Erythroblast (primary cell): ENCODE measurements at regions not wholly inside any gene's neighbourhood (a gene's known extent, or its start where the extent isn't known, plus 50 kb on each side); places are given as distances from the start of the nearest gene placed in this dataset.

ENCODE experiments used
- DNase-seq, 2 experiments: peaks; one replicate each; lab custom pipeline; 2025; lab: John Stamatoyannopoulos, UW
- GATA1 ChIP-seq: IDR thresholded peaks from 2 replicates; pipeline ENCODE4 v1.6.1; 2011; ENCODE audit warnings: low read depth, mild to moderate bottlenecking, control low read depth, low read length, moderate library complexity
- POLR2A ChIP-seq: IDR thresholded peaks from 2 replicates; pipeline ENCODE4 v1.6.1; 2011; ENCODE audit warnings: mild to moderate bottlenecking, low read length

GRCh38 chr16:51759329-51759728 is 608.3 kb upstream of the SALL1 start:
- no peak for DNase-seq
- no peak for TF ChIP-seq POLR2A
- TF ChIP-seq GATA1, result no peak

GRCh38 chr16:51757921-51758479 is 606.9 kb upstream of the SALL1 start:
- TF ChIP-seq POLR2A (no peak), GATA1 (no peak)
- DNase-seq, result no peak

GRCh38 chr16:51757505-51757904 is 606.4 kb upstream of the SALL1 start:
- TF ChIP-seq GATA1, result no peak
- TF ChIP-seq POLR2A, result no peak
- no peak for DNase-seq

- DNase-seq, result no peak
Observed at GRCh38 chr16:51757124-51757470, 606.0 kb upstream of the SALL1 start.

GRCh38 chr16:51756447-51757123 is 605.5 kb upstream of the SALL1 start:
- no peak for DNase-seq
- TF ChIP-seq POLR2A (no peak), GATA1 (no peak)

More at GRCh38 chr16:51757124-51757470, 606.0 kb upstream of the SALL1 start:
- TF ChIP-seq GATA1 (no peak), POLR2A (no peak)

GRCh38 chr16:51755577-51756355 is 604.7 kb upstream of the SALL1 start:
- no peak for TF ChIP-seq GATA1
- TF ChIP-seq POLR2A, result no peak
- DNase-seq, result no peak

GRCh38 chr16:51755039-51755501 is 604.0 kb upstream of the SALL1 start:
- TF ChIP-seq GATA1, result no peak
- TF ChIP-seq POLR2A, result no peak
- DNase-seq, result no peak

- DNase-seq, result no peak
- TF ChIP-seq POLR2A, result no peak
Observed at GRCh38 chr16:51753467-51754127, 602.5 kb upstream of the SALL1 start.

- DNase-seq, result no peak
- TF ChIP-seq GATA1 (no peak), POLR2A (no peak)
Observed at GRCh38 chr16:51752438-51752995, 601.4 kb upstream of the SALL1 start.

GRCh38 chr16:51747329-51747728 is 596.3 kb upstream of the SALL1 start:
- TF ChIP-seq POLR2A (no peak), GATA1 (no peak)
- DNase-seq, result no peak

- DNase-seq, result no peak
- TF ChIP-seq POLR2A (no peak), GATA1 (no peak)
Observed at GRCh38 chr16:51734220-51734619, 583.1 kb upstream of the SALL1 start.

- no peak for TF ChIP-seq POLR2A
- no peak for TF ChIP-seq GATA1
Observed at GRCh38 chr16:51733181-51733580, 582.1 kb upstream of the SALL1 start.

GRCh38 chr16:51731160-51731559 is 580.1 kb upstream of the SALL1 start:
- no peak for TF ChIP-seq GATA1
- TF ChIP-seq POLR2A, result no peak
- no peak for DNase-seq

More at GRCh38 chr16:51733181-51733580, 582.1 kb upstream of the SALL1 start:
- DNase-seq, result no peak
